ENCODE measurements at regions not wholly inside any gene's neighbourhood (a gene's known extent, or its start where the extent isn't known, plus 50 kb on each side); places are given as distances from the start of the nearest gene placed in this dataset.

- TF ChIP-seq, protein P1, sequence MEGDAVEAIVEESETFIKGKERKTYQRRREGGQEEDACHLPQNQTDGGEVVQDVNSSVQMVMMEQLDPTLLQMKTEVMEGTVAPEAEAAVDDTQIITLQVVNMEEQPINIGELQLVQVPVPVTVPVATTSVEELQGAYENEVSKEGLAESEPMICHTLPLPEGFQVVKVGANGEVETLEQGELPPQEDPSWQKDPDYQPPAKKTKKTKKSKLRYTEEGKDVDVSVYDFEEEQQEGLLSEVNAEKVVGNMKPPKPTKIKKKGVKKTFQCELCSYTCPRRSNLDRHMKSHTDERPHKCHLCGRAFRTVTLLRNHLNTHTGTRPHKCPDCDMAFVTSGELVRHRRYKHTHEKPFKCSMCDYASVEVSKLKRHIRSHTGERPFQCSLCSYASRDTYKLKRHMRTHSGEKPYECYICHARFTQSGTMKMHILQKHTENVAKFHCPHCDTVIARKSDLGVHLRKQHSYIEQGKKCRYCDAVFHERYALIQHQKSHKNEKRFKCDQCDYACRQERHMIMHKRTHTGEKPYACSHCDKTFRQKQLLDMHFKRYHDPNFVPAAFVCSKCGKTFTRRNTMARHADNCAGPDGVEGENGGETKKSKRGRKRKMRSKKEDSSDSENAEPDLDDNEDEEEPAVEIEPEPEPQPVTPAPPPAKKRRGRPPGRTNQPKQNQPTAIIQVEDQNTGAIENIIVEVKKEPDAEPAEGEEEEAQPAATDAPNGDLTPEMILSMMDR (IDR thresholded peaks at IDR 0.05): no peak
- TF ChIP-seq POLR2AphosphoS5 (IDR thresholded peaks at IDR 0.05): no peak
Measured at GRCh38 chr5:56538580-56538979, 276.8 kb upstream of the MAP3K1 start.

All from suprapubic skin (tissue), 3 donors.